ENCODE measurements at regions not wholly inside any gene's neighbourhood (a gene's known extent, or its start where the extent isn't known, plus 50 kb on each side); places are given as distances from the start of the nearest gene placed in this dataset.
A peak's percentile ranks its signal among the peaks of the same experiment; 100 is the strongest.
"Not testable (repeated sequence)": the region's sequence is repeated elsewhere in the genome, so short reads cannot be mapped to it uniquely, and the experiment has no call there.

GRCh38 chr1:149700677-149701567, 81.6 kb upstream of the FCGR1A start:
- H3K4me3 ChIP-seq (ENCODE audit: low read length); DNase-seq; H3K27ac ChIP-seq (ENCODE audit: low read length); H3K27me3 ChIP-seq (ENCODE audit: control insufficient read depth, insufficient read depth, low read length); H3K36me3 ChIP-seq (ENCODE audit: control insufficient read depth, insufficient read depth, low read length); H3K4me1 ChIP-seq (ENCODE audit: control insufficient read depth, insufficient read depth, low read length); H3K9me3 ChIP-seq (ENCODE audit: control insufficient read depth, low read depth, low read length): not testable (repeated sequence)
- WGBS (ENCODE audit: insufficient coverage, low lambda C conversion rate), result no CpG with 5 or more reads among the region's 58 CpGs

GRCh38 chr1:149708192-149708853, 74.2 kb upstream of the FCGR1A start:
- not testable (repeated sequence) for H3K36me3 ChIP-seq (ENCODE audit: control insufficient read depth, insufficient read depth, low read length); H3K27ac ChIP-seq (ENCODE audit: low read length); H3K9me3 ChIP-seq (ENCODE audit: control insufficient read depth, low read depth, low read length); H3K4me1 ChIP-seq (ENCODE audit: control insufficient read depth, insufficient read depth, low read length); H3K4me3 ChIP-seq (ENCODE audit: low read length); H3K27me3 ChIP-seq (ENCODE audit: control insufficient read depth, insufficient read depth, low read length)
- DNase-seq, result peak; percentile 47 to 81
- 20% methylated on average over 2 of the region's 22 CpGs for WGBS (ENCODE audit: insufficient coverage, low lambda C conversion rate)

GRCh38 chr1:149711651-149712050, 70.8 kb upstream of the FCGR1A start:
- H3K27ac ChIP-seq (ENCODE audit: low read length); H3K27me3 ChIP-seq (ENCODE audit: control insufficient read depth, insufficient read depth, low read length); H3K9me3 ChIP-seq (ENCODE audit: control insufficient read depth, low read depth, low read length); H3K4me1 ChIP-seq (ENCODE audit: control insufficient read depth, insufficient read depth, low read length); H3K36me3 ChIP-seq (ENCODE audit: control insufficient read depth, insufficient read depth, low read length); DNase-seq; H3K4me3 ChIP-seq (ENCODE audit: low read length): not testable (repeated sequence)
- no CpG with 5 or more reads among the region's 12 CpGs for WGBS (ENCODE audit: insufficient coverage, low lambda C conversion rate)

GRCh38 chr1:149712154-149712927, 70.2 kb upstream of the FCGR1A start:
- H3K4me1 ChIP-seq (ENCODE audit: control insufficient read depth, insufficient read depth, low read length); H3K36me3 ChIP-seq (ENCODE audit: control insufficient read depth, insufficient read depth, low read length); H3K27me3 ChIP-seq (ENCODE audit: control insufficient read depth, insufficient read depth, low read length); H3K27ac ChIP-seq (ENCODE audit: low read length); H3K9me3 ChIP-seq (ENCODE audit: control insufficient read depth, low read depth, low read length): not testable (repeated sequence)
- no CpG with 5 or more reads among the region's 30 CpGs for WGBS (ENCODE audit: insufficient coverage, low lambda C conversion rate)
- peak overlapping the region; percentile 24 for H3K4me3 ChIP-seq (ENCODE audit: low read length)
- peak; percentile 38 to 59 for DNase-seq

- not testable (repeated sequence) for H3K4me1 ChIP-seq (ENCODE audit: control insufficient read depth, insufficient read depth, low read length); H3K36me3 ChIP-seq (ENCODE audit: control insufficient read depth, insufficient read depth, low read length); H3K27me3 ChIP-seq (ENCODE audit: control insufficient read depth, insufficient read depth, low read length); DNase-seq; H3K27ac ChIP-seq (ENCODE audit: low read length); H3K9me3 ChIP-seq (ENCODE audit: control insufficient read depth, low read depth, low read length); H3K4me3 ChIP-seq (ENCODE audit: low read length)
- no CpG with 5 or more reads among the region's 6 CpGs for WGBS (ENCODE audit: insufficient coverage, low lambda C conversion rate)
These were observed 69.0 kb upstream of the FCGR1A start for GRCh38 chr1:149713513-149713912.

GRCh38 chr1:149713952-149714351, 68.5 kb upstream of the FCGR1A start:
- H3K27me3 ChIP-seq (ENCODE audit: control insufficient read depth, insufficient read depth, low read length); H3K36me3 ChIP-seq (ENCODE audit: control insufficient read depth, insufficient read depth, low read length); H3K4me1 ChIP-seq (ENCODE audit: control insufficient read depth, insufficient read depth, low read length); H3K27ac ChIP-seq (ENCODE audit: low read length); DNase-seq; H3K4me3 ChIP-seq (ENCODE audit: low read length); H3K9me3 ChIP-seq (ENCODE audit: control insufficient read depth, low read depth, low read length): not testable (repeated sequence)
- WGBS (ENCODE audit: insufficient coverage, low lambda C conversion rate), result no CpG with 5 or more reads among the region's 4 CpGs

- H3K4me1 ChIP-seq (ENCODE audit: control insufficient read depth, insufficient read depth, low read length); H3K27ac ChIP-seq (ENCODE audit: low read length); H3K36me3 ChIP-seq (ENCODE audit: control insufficient read depth, insufficient read depth, low read length); H3K4me3 ChIP-seq (ENCODE audit: low read length); H3K27me3 ChIP-seq (ENCODE audit: control insufficient read depth, insufficient read depth, low read length); H3K9me3 ChIP-seq (ENCODE audit: control insufficient read depth, low read depth, low read length); DNase-seq: not testable (repeated sequence)
- no CpG with 5 or more reads among the region's 3 CpGs for WGBS (ENCODE audit: insufficient coverage, low lambda C conversion rate)
These were observed 57.7 kb upstream of the FCGR1A start for GRCh38 chr1:149724618-149725302.

GRCh38 chr1:149726688-149727087, 55.8 kb upstream of the FCGR1A start:
- H3K27me3 ChIP-seq (ENCODE audit: control insufficient read depth, insufficient read depth, low read length); H3K36me3 ChIP-seq (ENCODE audit: control insufficient read depth, insufficient read depth, low read length); H3K27ac ChIP-seq (ENCODE audit: low read length); H3K9me3 ChIP-seq (ENCODE audit: control insufficient read depth, low read depth, low read length); H3K4me1 ChIP-seq (ENCODE audit: control insufficient read depth, insufficient read depth, low read length); H3K4me3 ChIP-seq (ENCODE audit: low read length); DNase-seq: not testable (repeated sequence)
- no CpG with 5 or more reads among the region's 4 CpGs for WGBS (ENCODE audit: insufficient coverage, low lambda C conversion rate)

GRCh38 chr1:149728598-149728997, 53.9 kb upstream of the FCGR1A start:
- not testable (repeated sequence) for H3K4me1 ChIP-seq (ENCODE audit: control insufficient read depth, insufficient read depth, low read length); H3K27me3 ChIP-seq (ENCODE audit: control insufficient read depth, insufficient read depth, low read length); H3K36me3 ChIP-seq (ENCODE audit: control insufficient read depth, insufficient read depth, low read length); H3K4me3 ChIP-seq (ENCODE audit: low read length); H3K9me3 ChIP-seq (ENCODE audit: control insufficient read depth, low read depth, low read length); DNase-seq; H3K27ac ChIP-seq (ENCODE audit: low read length)
- WGBS (ENCODE audit: insufficient coverage, low lambda C conversion rate), result no CpG with 5 or more reads among the region's 3 CpGs
